Fibroblast of the aortic adventitia (primary cell): ENCODE measurements at regions not wholly inside any gene's neighbourhood (a gene's known extent, or its start where the extent isn't known, plus 50 kb on each side); places are given as distances from the start of the nearest gene placed in this dataset.

Experiments
- DNase-seq: peaks from one replicate; pipeline ENCODE4 v3.0.0-alpha.2; 2010; ENCODE audit warnings: low read depth
- H3K4me3 ChIP-seq: 2 replicates; pipeline ENCODE4 v1.5.1; 2011; ENCODE audit warnings: low read depth, mild to moderate bottlenecking, control low read depth, low read length, moderate library complexity
- CTCF ChIP-seq: IDR thresholded peaks from 2 replicates; pipeline ENCODE4 v1.5.1; 2011; ENCODE audit warnings: mild to moderate bottlenecking, low read length, control low read depth, inconsistent platforms; ENCODE audit not compliant: insufficient read depth

DNA sequence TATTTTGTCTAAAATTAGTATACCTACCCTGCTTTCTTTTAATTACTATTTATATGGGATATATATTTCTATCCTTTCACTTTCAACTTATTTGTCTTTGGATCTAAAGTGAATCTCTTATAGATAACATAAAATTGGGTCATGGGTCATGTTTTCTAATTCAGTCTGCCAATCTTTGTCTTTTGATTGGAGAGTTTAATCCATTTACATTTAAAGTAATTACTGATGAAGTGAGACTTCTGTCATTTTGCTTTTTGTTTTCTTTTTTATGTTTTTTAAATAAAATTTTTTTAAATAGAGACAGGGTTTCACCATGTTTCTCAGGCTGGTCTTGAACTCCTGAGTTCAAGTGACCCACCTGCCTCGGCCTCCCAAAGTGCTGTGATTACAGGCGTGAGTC, 50.5 kb upstream of the PRDM1 start:
- DNase-seq = no peak
- no peak overlapping the region for H3K4me3 ChIP-seq
- no peak for TF ChIP-seq CTCF

- no peak overlapping the region for H3K4me3 ChIP-seq
- TF ChIP-seq CTCF = no peak
- no peak for DNase-seq
Measured at GRCh38 chr6:106033806-106034205, 52.3 kb upstream of the PRDM1 start.

DNA sequence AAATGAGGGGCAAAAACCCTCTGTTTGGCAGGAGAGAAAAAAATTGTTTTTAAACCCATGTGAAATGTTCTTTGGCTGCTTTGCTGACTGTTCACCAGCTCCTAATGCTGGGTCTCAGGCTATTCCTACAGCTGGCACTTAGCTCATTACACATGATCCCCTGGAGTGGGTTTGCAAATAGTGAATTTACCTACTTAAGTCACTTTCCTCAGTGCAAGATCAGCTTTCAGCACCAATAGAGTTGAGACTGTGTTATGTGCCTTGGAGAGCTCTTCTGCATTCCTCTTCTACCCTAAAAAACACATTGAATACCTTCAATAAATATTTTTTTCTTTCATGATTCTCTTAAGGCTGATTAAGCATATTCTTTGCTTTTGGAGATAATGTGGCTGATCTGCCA, 58.4 kb upstream of the PRDM1 start:
- TF ChIP-seq CTCF = no peak
- no peak for DNase-seq
- no peak overlapping the region for H3K4me3 ChIP-seq

GRCh38 chr6:106026748-106027715, 59.1 kb upstream of the PRDM1 start:
- no peak for DNase-seq
- TF ChIP-seq CTCF = no peak
- H3K4me3 ChIP-seq = no peak overlapping the region

DNA sequence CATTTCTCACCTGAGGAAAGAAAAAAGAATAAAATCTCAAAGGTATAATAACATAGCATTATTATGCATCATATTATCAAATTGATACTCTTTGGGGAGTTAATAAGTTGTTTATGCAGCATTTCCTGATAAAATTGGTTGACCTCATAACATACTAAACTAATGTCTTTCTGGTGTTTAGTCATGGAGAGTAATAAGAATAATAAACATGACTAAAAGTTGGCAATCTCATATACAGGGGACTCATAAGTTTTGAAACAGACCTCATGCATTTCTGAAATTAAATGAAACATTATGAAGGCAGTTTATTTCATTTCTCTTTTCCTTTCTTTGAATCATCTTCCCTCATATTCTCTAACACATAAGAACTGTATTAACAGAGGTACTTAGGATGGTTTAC, 60.5 kb upstream of the PRDM1 start:
- no peak for TF ChIP-seq CTCF
- peak; percentile 43 for DNase-seq
- no peak overlapping the region for H3K4me3 ChIP-seq

- no peak overlapping the region for H3K4me3 ChIP-seq
- DNase-seq = no peak
- TF ChIP-seq CTCF = no peak
Measured at GRCh38 chr6:106022801-106023200, 63.3 kb upstream of the PRDM1 start.
